ENCODE measurements at regions not wholly inside any gene's neighbourhood (a gene's known extent, or its start where the extent isn't known, plus 50 kb on each side); places are given as distances from the start of the nearest gene placed in this dataset.
A peak's percentile ranks its signal among the peaks of the same experiment; 100 is the strongest.

DNA sequence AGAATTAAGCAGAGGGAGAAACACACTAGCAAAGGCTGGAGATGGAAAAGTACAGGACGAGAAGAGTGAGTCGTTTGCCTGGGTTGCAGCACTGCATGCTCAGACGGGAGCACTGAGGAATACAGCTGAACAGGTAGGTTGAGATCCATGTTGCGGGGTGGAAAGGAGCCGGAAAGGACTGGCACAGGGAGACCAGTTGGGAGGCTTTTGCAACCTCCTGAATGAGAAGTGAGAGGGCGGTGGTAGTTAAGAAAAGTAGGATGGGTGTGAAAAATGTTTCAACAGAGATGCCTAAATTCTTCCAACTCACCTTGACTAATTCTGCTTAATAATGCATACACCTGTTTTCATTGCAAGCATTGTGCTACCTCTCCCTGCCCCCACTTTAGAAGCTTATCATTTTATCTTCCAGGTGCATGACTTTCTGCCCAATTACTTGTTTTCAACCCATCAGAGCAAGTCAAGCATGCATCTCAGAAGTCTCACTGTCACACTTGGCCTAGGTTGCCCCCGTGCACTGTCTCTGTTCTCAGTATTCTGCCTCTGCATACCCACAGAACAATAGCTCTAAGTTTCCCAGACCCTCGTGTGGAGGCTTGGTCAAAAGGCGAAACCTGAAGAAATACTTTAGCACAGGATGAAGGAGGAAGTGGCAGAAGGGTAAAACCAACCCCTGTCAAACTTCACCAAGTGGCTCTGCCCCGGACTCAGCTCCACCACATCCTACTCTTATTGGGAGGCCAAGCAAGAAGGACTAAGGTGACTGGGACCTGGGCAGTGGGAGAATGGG, 199.3 kb upstream of the BCL6 start:
- intact Hi-C loops (cut with DNase I; ENCODE audit: low total_unique reads) = no loop called here
- no peak for DNase-seq
- Histone ChIP-seq H3K27me3 (replicated peaks in 1 of 7) (no peaks in the 10 kb centered on the region), H3K27ac (peak overlapping the region in 3 of 8 donors; percentile 7 to 51 (median 42)), H3K9me3 (no peaks in the 10 kb centered on the region), H3K36me3 (no peaks in the 10 kb centered on the region), H3K4me3 (no peak overlapping the region), H3K4me1 (peaks cover 3 to 53% (median 24%) of the 10 kb centered on the region in 6 donors)
- no peak for TF ChIP-seq POLR2AphosphoS5 (IDR thresholded peaks at IDR 0.05)
- TF ChIP-seq, protein P1, sequence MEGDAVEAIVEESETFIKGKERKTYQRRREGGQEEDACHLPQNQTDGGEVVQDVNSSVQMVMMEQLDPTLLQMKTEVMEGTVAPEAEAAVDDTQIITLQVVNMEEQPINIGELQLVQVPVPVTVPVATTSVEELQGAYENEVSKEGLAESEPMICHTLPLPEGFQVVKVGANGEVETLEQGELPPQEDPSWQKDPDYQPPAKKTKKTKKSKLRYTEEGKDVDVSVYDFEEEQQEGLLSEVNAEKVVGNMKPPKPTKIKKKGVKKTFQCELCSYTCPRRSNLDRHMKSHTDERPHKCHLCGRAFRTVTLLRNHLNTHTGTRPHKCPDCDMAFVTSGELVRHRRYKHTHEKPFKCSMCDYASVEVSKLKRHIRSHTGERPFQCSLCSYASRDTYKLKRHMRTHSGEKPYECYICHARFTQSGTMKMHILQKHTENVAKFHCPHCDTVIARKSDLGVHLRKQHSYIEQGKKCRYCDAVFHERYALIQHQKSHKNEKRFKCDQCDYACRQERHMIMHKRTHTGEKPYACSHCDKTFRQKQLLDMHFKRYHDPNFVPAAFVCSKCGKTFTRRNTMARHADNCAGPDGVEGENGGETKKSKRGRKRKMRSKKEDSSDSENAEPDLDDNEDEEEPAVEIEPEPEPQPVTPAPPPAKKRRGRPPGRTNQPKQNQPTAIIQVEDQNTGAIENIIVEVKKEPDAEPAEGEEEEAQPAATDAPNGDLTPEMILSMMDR (IDR thresholded peaks at IDR 0.05 in 8 of 11, conservative IDR thresholded peaks at IDR 0.05 in 3 of 11) = no peak
- TF ChIP-seq POLR2A (IDR thresholded peaks at IDR 0.05) = no peak
- 60 to 65% (median 64%) methylated on average over 10 of the region's 10 CpGs for WGBS, 5 donors

DNA sequence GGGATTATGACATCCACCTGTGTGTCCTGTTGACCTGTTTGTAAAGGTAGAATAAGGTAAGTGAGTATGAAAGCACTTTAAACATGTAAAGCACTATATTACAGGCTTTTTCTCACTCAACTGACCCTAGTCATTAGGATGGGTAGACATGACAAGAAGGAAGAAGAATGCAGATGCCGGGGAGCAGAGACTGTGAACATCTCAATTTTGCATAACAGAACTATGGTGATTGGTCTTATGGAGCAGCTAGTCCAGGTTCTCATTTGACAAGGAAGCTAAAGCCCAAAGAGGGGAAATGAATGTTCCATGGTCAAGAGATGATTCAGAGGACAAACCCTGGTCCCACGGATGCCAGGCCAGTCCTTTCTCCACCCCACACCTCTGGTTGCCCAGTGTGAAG, 200.1 kb upstream of the BCL6 start:
- intact Hi-C loops (cut with DNase I; ENCODE audit: low total_unique reads) = no loop called here
- TF ChIP-seq, protein P1 (IDR thresholded peaks at IDR 0.05 in 8 of 11, conservative IDR thresholded peaks at IDR 0.05 in 3 of 11) = no peak
- TF ChIP-seq POLR2A (IDR thresholded peaks at IDR 0.05) = no peak
- WGBS, 5 donors = 60 to 84% (median 68%) methylated on average over 2 of the region's 2 CpGs
- no peak overlapping the region for H3K4me3 ChIP-seq
- H3K4me1 ChIP-seq = peaks cover 3 to 53% (median 24%) of the 10 kb centered on the region in 6 donors
- DNase-seq = no peak
- H3K27me3 ChIP-seq (replicated peaks in 1 of 7) = no peaks in the 10 kb centered on the region
- no peaks in the 10 kb centered on the region for H3K36me3 ChIP-seq
- peak overlapping the region in 2 of 8 donors; percentile 7 to 51 for H3K27ac ChIP-seq
- H3K9me3 ChIP-seq = no peaks in the 10 kb centered on the region

GRCh38 chr3:187946163-187946691, 201.0 kb upstream of the BCL6 start:
- intact Hi-C loops (cut with DNase I; ENCODE audit: low total_unique reads) = no loop called here
- 66 to 75% (median 69%) methylated on average over 4 of the region's 4 CpGs for WGBS, 5 donors

DNA sequence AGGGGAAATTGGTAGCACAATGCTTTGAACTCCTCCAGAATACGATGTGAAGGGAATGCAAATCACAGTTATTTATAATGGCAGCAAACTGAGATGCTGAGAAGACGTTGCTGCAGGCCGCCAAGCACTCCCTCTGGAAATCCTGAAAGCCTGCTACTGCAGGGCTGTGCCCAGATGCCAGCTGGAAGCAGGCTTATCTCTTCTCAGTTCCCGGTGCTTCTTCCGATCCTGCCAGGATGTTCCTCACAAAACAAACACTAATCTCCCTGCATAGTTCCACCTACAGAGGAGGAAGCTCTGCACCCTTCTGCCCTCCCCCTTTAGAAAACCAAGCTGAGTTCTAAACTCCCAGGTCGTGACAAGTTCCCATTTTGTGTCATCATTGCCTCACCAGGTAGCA, 201.7 kb upstream of the BCL6 start:
- Histone ChIP-seq H3K27me3 (replicated peaks in 1 of 7) (no peaks in the 10 kb centered on the region), H3K36me3 (no peaks in the 10 kb centered on the region), H3K4me3 (no peak overlapping the region), H3K4me1 (peaks cover 3 to 67% (median 30%) of the 10 kb centered on the region in 6 donors), H3K9me3 (no peaks in the 10 kb centered on the region), H3K27ac (peak overlapping the region in 1 of 8 donors; percentile 53)
- no peak for DNase-seq
- intact Hi-C loops (cut with DNase I; ENCODE audit: low total_unique reads) = no loop called here
- 55 to 74% (median 57%) methylated on average over 6 of the region's 6 CpGs for WGBS, 5 donors
- TF ChIP-seq, protein P1 (IDR thresholded peaks at IDR 0.05 in 8 of 11, conservative IDR thresholded peaks at IDR 0.05 in 3 of 11) = no peak
- TF ChIP-seq POLR2A (IDR thresholded peaks at IDR 0.05) (no peak), POLR2AphosphoS5 (IDR thresholded peaks at IDR 0.05) (no peak)

More at GRCh38 chr3:187946163-187946691, 201.0 kb upstream of the BCL6 start:
- Histone ChIP-seq H3K36me3 (no peaks in the 10 kb centered on the region), H3K27me3 (replicated peaks in 1 of 7) (no peaks in the 10 kb centered on the region), H3K27ac (peak overlapping the region in 1 of 8 donors; percentile 53), H3K4me1 (peaks cover 3 to 60% (median 24%) of the 10 kb centered on the region in 6 donors), H3K4me3 (no peak overlapping the region), H3K9me3 (no peaks in the 10 kb centered on the region)
- TF ChIP-seq POLR2AphosphoS5 (IDR thresholded peaks at IDR 0.05) (no peak), POLR2A (IDR thresholded peaks at IDR 0.05) (no peak)
- TF ChIP-seq, protein P1 (IDR thresholded peaks at IDR 0.05 in 8 of 11, conservative IDR thresholded peaks at IDR 0.05 in 3 of 11) = no peak
- DNase-seq = no peak

Measured in spleen (tissue), 11 donors.